ENCODE measurements at regions not wholly inside any gene's neighbourhood (a gene's known extent, or its start where the extent isn't known, plus 50 kb on each side); places are given as distances from the start of the nearest gene placed in this dataset.

- no peak overlapping the region for H3K27ac ChIP-seq (ENCODE audit: low read depth, low read length)
- no peaks in the 10 kb centered on the region for H3K36me3 ChIP-seq (ENCODE audit: insufficient read depth, low read length)
- no peak overlapping the region for H3K9ac ChIP-seq (ENCODE audit: low read length)
- no peak overlapping the region for H3K4me3 ChIP-seq (ENCODE audit: low read depth in 1 of 2, low read length in 2 of 2)
- no peaks in the 10 kb centered on the region for H3K9me3 ChIP-seq (ENCODE audit: low read length)
- no peaks in the 10 kb centered on the region for H3K4me1 ChIP-seq (ENCODE audit: insufficient read depth, low read length)
- no peaks in the 10 kb centered on the region for H3K27me3 ChIP-seq (ENCODE audit: control insufficient read depth in 1 of 2, insufficient read depth in 2 of 2, low read length in 2 of 2)
These were observed 421.5 kb upstream of the MEIS1 start for GRCh38 chr2:66013456-66013855.

- Histone ChIP-seq H3K27ac (ENCODE audit: low read depth, low read length) (no peak overlapping the region), H3K9me3 (ENCODE audit: low read length) (no peaks in the 10 kb centered on the region), H3K36me3 (ENCODE audit: insufficient read depth, low read length) (no peaks in the 10 kb centered on the region), H3K27me3 (ENCODE audit: control insufficient read depth in 1 of 2, insufficient read depth in 2 of 2, low read length in 2 of 2) (no peaks in the 10 kb centered on the region), H3K9ac (ENCODE audit: low read length) (no peak overlapping the region), H3K4me3 (ENCODE audit: low read depth in 1 of 2, low read length in 2 of 2) (no peak overlapping the region), H3K4me1 (ENCODE audit: insufficient read depth, low read length) (no peaks in the 10 kb centered on the region)
These were observed 431.0 kb upstream of the MEIS1 start for GRCh38 chr2:66003931-66004330.

GRCh38 chr2:66001538-66001937 lies 433.4 kb upstream of the MEIS1 start:
- H3K36me3 ChIP-seq (ENCODE audit: insufficient read depth, low read length) = no peaks in the 10 kb centered on the region
- no peak overlapping the region for H3K27ac ChIP-seq (ENCODE audit: low read depth, low read length)
- no peaks in the 10 kb centered on the region for H3K27me3 ChIP-seq (ENCODE audit: control insufficient read depth in 1 of 2, insufficient read depth in 2 of 2, low read length in 2 of 2)
- no peaks in the 10 kb centered on the region for H3K9me3 ChIP-seq (ENCODE audit: low read length)
- H3K4me1 ChIP-seq (ENCODE audit: insufficient read depth, low read length) = no peaks in the 10 kb centered on the region
- no peak overlapping the region for H3K9ac ChIP-seq (ENCODE audit: low read length)
- H3K4me3 ChIP-seq (ENCODE audit: low read depth in 1 of 2, low read length in 2 of 2) = no peak overlapping the region

- H3K4me1 ChIP-seq (ENCODE audit: insufficient read depth, low read length) = no peaks in the 10 kb centered on the region
- no peak overlapping the region for H3K4me3 ChIP-seq (ENCODE audit: low read depth in 1 of 2, low read length in 2 of 2)
- no peaks in the 10 kb centered on the region for H3K36me3 ChIP-seq (ENCODE audit: insufficient read depth, low read length)
- no peak overlapping the region for H3K9ac ChIP-seq (ENCODE audit: low read length)
- H3K27ac ChIP-seq (ENCODE audit: low read depth, low read length) = no peak overlapping the region
- H3K9me3 ChIP-seq (ENCODE audit: low read length) = no peaks in the 10 kb centered on the region
- H3K27me3 ChIP-seq (ENCODE audit: control insufficient read depth in 1 of 2, insufficient read depth in 2 of 2, low read length in 2 of 2) = no peaks in the 10 kb centered on the region
These were observed 434.0 kb upstream of the MEIS1 start for GRCh38 chr2:66000901-66001300.

GRCh38 chr2:65999796-66000195 lies 435.1 kb upstream of the MEIS1 start:
- no peak overlapping the region for H3K4me3 ChIP-seq (ENCODE audit: low read depth in 1 of 2, low read length in 2 of 2)
- H3K4me1 ChIP-seq (ENCODE audit: insufficient read depth, low read length) = no peaks in the 10 kb centered on the region
- no peak overlapping the region for H3K9ac ChIP-seq (ENCODE audit: low read length)
- H3K27ac ChIP-seq (ENCODE audit: low read depth, low read length) = no peak overlapping the region
- no peaks in the 10 kb centered on the region for H3K36me3 ChIP-seq (ENCODE audit: insufficient read depth, low read length)
- no peaks in the 10 kb centered on the region for H3K9me3 ChIP-seq (ENCODE audit: low read length)
- H3K27me3 ChIP-seq (ENCODE audit: control insufficient read depth in 1 of 2, insufficient read depth in 2 of 2, low read length in 2 of 2) = no peaks in the 10 kb centered on the region

DNA sequence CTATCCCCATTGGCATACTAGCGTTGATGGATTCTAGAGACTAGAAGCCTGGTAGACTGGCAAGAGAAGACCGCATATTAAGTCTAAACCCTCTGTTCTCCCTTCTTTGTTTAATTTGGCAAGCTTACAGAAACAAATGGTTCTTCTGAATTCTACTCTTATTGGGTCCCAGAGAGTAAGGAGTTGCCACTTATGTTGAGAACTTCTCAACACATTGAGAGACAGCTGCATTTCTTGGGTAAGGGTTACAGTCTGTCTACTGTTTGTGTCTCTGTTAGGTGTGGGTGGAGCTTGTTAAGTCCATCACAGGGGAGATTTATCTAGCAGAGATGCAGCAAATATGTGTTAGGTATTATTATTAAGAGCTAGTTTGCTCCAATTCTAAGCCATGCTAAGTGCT lies 435.8 kb upstream of the MEIS1 start:
- H3K27ac ChIP-seq (ENCODE audit: low read depth, low read length) = no peak overlapping the region
- H3K9me3 ChIP-seq (ENCODE audit: low read length) = no peaks in the 10 kb centered on the region
- H3K9ac ChIP-seq (ENCODE audit: low read length) = no peak overlapping the region
- H3K36me3 ChIP-seq (ENCODE audit: insufficient read depth, low read length) = no peaks in the 10 kb centered on the region
- H3K4me1 ChIP-seq (ENCODE audit: insufficient read depth, low read length) = no peaks in the 10 kb centered on the region
- H3K4me3 ChIP-seq (ENCODE audit: low read depth in 1 of 2, low read length in 2 of 2) = no peak overlapping the region
- H3K27me3 ChIP-seq (ENCODE audit: control insufficient read depth in 1 of 2, insufficient read depth in 2 of 2, low read length in 2 of 2) = no peaks in the 10 kb centered on the region

- Histone ChIP-seq H3K4me3 (ENCODE audit: low read depth in 1 of 2, low read length in 2 of 2) (no peak overlapping the region), H3K9ac (ENCODE audit: low read length) (no peak overlapping the region), H3K27ac (ENCODE audit: low read depth, low read length) (no peak overlapping the region), H3K9me3 (ENCODE audit: low read length) (no peaks in the 10 kb centered on the region), H3K4me1 (ENCODE audit: insufficient read depth, low read length) (no peaks in the 10 kb centered on the region), H3K36me3 (ENCODE audit: insufficient read depth, low read length) (no peaks in the 10 kb centered on the region), H3K27me3 (ENCODE audit: control insufficient read depth in 1 of 2, insufficient read depth in 2 of 2, low read length in 2 of 2) (no peaks in the 10 kb centered on the region)
These were observed 437.0 kb upstream of the MEIS1 start for GRCh38 chr2:65997961-65998360.

- H3K36me3 ChIP-seq (ENCODE audit: insufficient read depth, low read length) = no peaks in the 10 kb centered on the region
- no peaks in the 10 kb centered on the region for H3K4me1 ChIP-seq (ENCODE audit: insufficient read depth, low read length)
- H3K9me3 ChIP-seq (ENCODE audit: low read length) = no peaks in the 10 kb centered on the region
- no peaks in the 10 kb centered on the region for H3K27me3 ChIP-seq (ENCODE audit: control insufficient read depth in 1 of 2, insufficient read depth in 2 of 2, low read length in 2 of 2)
- no peak overlapping the region for H3K27ac ChIP-seq (ENCODE audit: low read depth, low read length)
- H3K9ac ChIP-seq (ENCODE audit: low read length) = no peak overlapping the region
- H3K4me3 ChIP-seq (ENCODE audit: low read depth in 1 of 2, low read length in 2 of 2) = no peak overlapping the region
These were observed 442.7 kb upstream of the MEIS1 start for GRCh38 chr2:65992198-65992554.

GRCh38 chr2:65991381-65992197 lies 443.3 kb upstream of the MEIS1 start:
- no peak overlapping the region for H3K9ac ChIP-seq (ENCODE audit: low read length)

GRCh38 chr2:65985986-65986385 lies 448.9 kb upstream of the MEIS1 start:
- Histone ChIP-seq H3K4me3 (ENCODE audit: low read depth in 1 of 2, low read length in 2 of 2) (no peak overlapping the region), H3K4me1 (ENCODE audit: insufficient read depth, low read length) (no peaks in the 10 kb centered on the region), H3K27ac (ENCODE audit: low read depth, low read length) (no peak overlapping the region), H3K9me3 (ENCODE audit: low read length) (no peaks in the 10 kb centered on the region), H3K36me3 (ENCODE audit: insufficient read depth, low read length) (no peaks in the 10 kb centered on the region), H3K9ac (ENCODE audit: low read length) (no peak overlapping the region), H3K27me3 (ENCODE audit: control insufficient read depth in 1 of 2, insufficient read depth in 2 of 2, low read length in 2 of 2) (no peaks in the 10 kb centered on the region)

More at GRCh38 chr2:65991381-65992197, 443.3 kb upstream of the MEIS1 start:
- Histone ChIP-seq H3K36me3 (ENCODE audit: insufficient read depth, low read length) (no peaks in the 10 kb centered on the region), H3K4me1 (ENCODE audit: insufficient read depth, low read length) (no peaks in the 10 kb centered on the region), H3K27ac (ENCODE audit: low read depth, low read length) (no peak overlapping the region), H3K27me3 (ENCODE audit: control insufficient read depth in 1 of 2, insufficient read depth in 2 of 2, low read length in 2 of 2) (no peaks in the 10 kb centered on the region), H3K9me3 (ENCODE audit: low read length) (no peaks in the 10 kb centered on the region), H3K4me3 (ENCODE audit: low read depth in 1 of 2, low read length in 2 of 2) (no peak overlapping the region)

DNA sequence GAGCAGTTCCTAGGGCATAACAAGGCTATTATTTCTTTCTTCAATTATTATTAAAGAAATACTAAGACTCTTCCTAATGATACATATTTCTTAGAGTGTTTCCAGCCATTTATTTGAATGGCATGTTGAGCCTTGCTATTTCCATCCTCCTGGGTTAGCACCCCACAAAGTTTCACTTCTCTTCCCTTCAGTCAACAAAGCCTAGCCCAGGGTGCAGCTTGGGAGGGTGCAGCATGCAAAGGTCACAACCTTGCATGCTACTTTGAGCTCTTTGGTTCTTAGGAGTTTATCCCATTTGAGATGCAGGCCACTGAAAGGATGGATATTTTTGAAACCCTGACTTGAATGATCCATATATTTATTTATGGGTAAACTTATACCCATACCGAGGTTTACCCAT lies 454.4 kb upstream of the MEIS1 start:
- H3K4me1 ChIP-seq (ENCODE audit: insufficient read depth, low read length) = no peaks in the 10 kb centered on the region
- H3K36me3 ChIP-seq (ENCODE audit: insufficient read depth, low read length) = no peaks in the 10 kb centered on the region
- no peak overlapping the region for H3K27ac ChIP-seq (ENCODE audit: low read depth, low read length)

GRCh38 chr2:65979446-65979845 lies 455.5 kb upstream of the MEIS1 start:
- Histone ChIP-seq H3K9ac (ENCODE audit: low read length) (no peak overlapping the region), H3K36me3 (ENCODE audit: insufficient read depth, low read length) (no peaks in the 10 kb centered on the region), H3K27ac (ENCODE audit: low read depth, low read length) (no peak overlapping the region), H3K4me3 (ENCODE audit: low read depth in 1 of 2, low read length in 2 of 2) (no peak overlapping the region), H3K9me3 (ENCODE audit: low read length) (peaks cover 6% of the 10 kb centered on the region), H3K4me1 (ENCODE audit: insufficient read depth, low read length) (no peaks in the 10 kb centered on the region), H3K27me3 (ENCODE audit: control insufficient read depth in 1 of 2, insufficient read depth in 2 of 2, low read length in 2 of 2) (no peaks in the 10 kb centered on the region)

More for the DNA sequence above, 454.4 kb upstream of the MEIS1 start:
- no peak overlapping the region for H3K4me3 ChIP-seq (ENCODE audit: low read depth in 1 of 2, low read length in 2 of 2)
- peaks cover 6% of the 10 kb centered on the region for H3K9me3 ChIP-seq (ENCODE audit: low read length)
- no peak overlapping the region for H3K9ac ChIP-seq (ENCODE audit: low read length)
- H3K27me3 ChIP-seq (ENCODE audit: control insufficient read depth in 1 of 2, insufficient read depth in 2 of 2, low read length in 2 of 2) = no peaks in the 10 kb centered on the region

All from muscle layer of colon (tissue), 2 donors.